Loucy (cell line): ENCODE measurements at regions not wholly inside any gene's neighbourhood (a gene's known extent, or its start where the extent isn't known, plus 50 kb on each side); places are given as distances from the start of the nearest gene placed in this dataset.

Experiments used
- H2AFZ ChIP-seq: fragments of 200-600 bp; sonication (generic); 2 replicates; pipeline ENCODE4 v1.6.0; 2016; ENCODE audit warnings: antibody characterized with exemption, mild to moderate bottlenecking, low read length, moderate library complexity
- H3F3A ChIP-seq: fragments of 200-600 bp; 2 replicates; pipeline ENCODE4 v1.6.0; 2016; ENCODE audit warnings: antibody characterized with exemption, low read depth, mild to moderate bottlenecking
- H3K27me3 ChIP-seq: fragments of 200-600 bp; sonication (generic); 2 replicates; pipeline ENCODE4 v1.6.1; 2014; ENCODE audit warnings: low read length, mild to moderate bottlenecking; ENCODE audit not compliant: insufficient read depth, poor library complexity, severe bottlenecking
- H3K36me3 ChIP-seq: fragments of 200-600 bp; sonication (generic); 2 replicates; pipeline ENCODE4 v1.6.1; 2016; ENCODE audit warnings: low read length; ENCODE audit not compliant: insufficient read depth
- H3K4me1 ChIP-seq: fragments of 200-600 bp; sonication (generic); 2 replicates; pipeline ENCODE4 v1.5.1; 2014; ENCODE audit warnings: low read length, mild to moderate bottlenecking; ENCODE audit not compliant: insufficient read depth, poor library complexity, severe bottlenecking
- H3K4me2 ChIP-seq: fragments of 200-600 bp; sonication (generic); 2 replicates; pipeline ENCODE4 v1.6.0; 2014; ENCODE audit warnings: antibody characterized with exemption, low read length, low read depth, mild to moderate bottlenecking; ENCODE audit not compliant: poor library complexity, severe bottlenecking
- H3K4me3 ChIP-seq: fragments of 200-600 bp; sonication (generic); 2 replicates; pipeline ENCODE4 v1.5.1; 2014; ENCODE audit warnings: low read length, mild to moderate bottlenecking, mixed read lengths; ENCODE audit not compliant: poor library complexity, severe bottlenecking
- H3K79me2 ChIP-seq: fragments of 200-600 bp; sonication (generic); 2 replicates; pipeline ENCODE4 v1.6.1; 2014; ENCODE audit warnings: low read length; ENCODE audit not compliant: insufficient read depth
- H3K9ac ChIP-seq: fragments of 200-600 bp; sonication (generic); 2 replicates; pipeline ENCODE4 v1.6.0; 2014; ENCODE audit warnings: mild to moderate bottlenecking, low read depth, low read length, moderate library complexity; ENCODE audit not compliant: poor library complexity, severe bottlenecking
- H3K9me2 ChIP-seq: fragments of 200-600 bp; sonication (generic); replicated peaks from 2 replicates; pipeline ENCODE4 v1.6.1; 2016; ENCODE audit warnings: low read depth, low read length, mixed read lengths
- H3K9me3 ChIP-seq: fragments of 200-600 bp; sonication (generic); 2 replicates; pipeline ENCODE4 v1.6.1; 2014; ENCODE audit warnings: mild to moderate bottlenecking, antibody characterized with exemption, low read length, low read depth; ENCODE audit not compliant: insufficient read depth
- H4K20me1 ChIP-seq: fragments of 200-600 bp; sonication (generic); 2 replicates; pipeline ENCODE4 v1.6.0; 2014; ENCODE audit warnings: antibody characterized with exemption, low read length, mild to moderate bottlenecking; ENCODE audit not compliant: insufficient read depth, poor library complexity, severe bottlenecking
- CTCF ChIP-seq: fragments of 200-600 bp; sonication (generic); conservative IDR thresholded peaks from 2 replicates; pipeline ENCODE4 v1.5.1; 2014; ENCODE audit warnings: mild to moderate bottlenecking, antibody characterized with exemption, low read length
- EZH2phosphoT487 ChIP-seq: fragments of 200-600 bp; IDR thresholded peaks from 2 replicates; pipeline ENCODE4 v1.6.1; 2018; ENCODE audit warnings: antibody characterized with exemption, mild to moderate bottlenecking, moderate library complexity, borderline replicate concordance

GRCh38 chr15:38149315-38149714 is 103.3 kb upstream of the SPRED1 start:
- Histone ChIP-seq H2AFZ (no peak overlapping the region), H3K9me3 (peaks cover 9% of the 10 kb centered on the region), H3K9ac (no peak overlapping the region), H3K27me3 (no peaks in the 10 kb centered on the region), H3K36me3 (no peaks in the 10 kb centered on the region), H3K4me3 (no peak overlapping the region), H3K4me1 (no peaks in the 10 kb centered on the region), H4K20me1 (no peaks in the 10 kb centered on the region), H3F3A (no peaks in the 10 kb centered on the region), H3K4me2 (no peak overlapping the region), H3K79me2 (no peaks in the 10 kb centered on the region), H3K9me2 (no peaks in the 10 kb centered on the region)
- TF ChIP-seq EZH2phosphoT487 (no peak), CTCF (no peak)

- Histone ChIP-seq H3K9ac (no peak overlapping the region), H3K4me3 (no peak overlapping the region), H3F3A (no peaks in the 10 kb centered on the region), H3K79me2 (no peaks in the 10 kb centered on the region), H3K27me3 (no peaks in the 10 kb centered on the region), H4K20me1 (no peaks in the 10 kb centered on the region), H3K4me1 (no peaks in the 10 kb centered on the region), H3K36me3 (no peaks in the 10 kb centered on the region), H3K9me2 (no peaks in the 10 kb centered on the region), H2AFZ (no peak overlapping the region), H3K9me3 (peaks cover 9% of the 10 kb centered on the region), H3K4me2 (no peak overlapping the region)
- TF ChIP-seq EZH2phosphoT487 = no peak
- no peak for TF ChIP-seq CTCF
Measured at GRCh38 chr15:38150148-38150547, 102.5 kb upstream of the SPRED1 start.

- Histone ChIP-seq H3K4me3 (no peak overlapping the region), H3K4me1 (no peaks in the 10 kb centered on the region), H4K20me1 (no peaks in the 10 kb centered on the region), H3K9me3 (peaks cover 9% of the 10 kb centered on the region), H3K27me3 (no peaks in the 10 kb centered on the region), H3K4me2 (no peak overlapping the region), H3K79me2 (no peaks in the 10 kb centered on the region), H3K36me3 (no peaks in the 10 kb centered on the region), H3K9me2 (no peaks in the 10 kb centered on the region), H3K9ac (no peak overlapping the region), H3F3A (no peaks in the 10 kb centered on the region), H2AFZ (no peak overlapping the region)
- TF ChIP-seq CTCF (no peak), EZH2phosphoT487 (no peak)
Measured at GRCh38 chr15:38150794-38151193, 101.8 kb upstream of the SPRED1 start.
